AG09309 (cell line): ENCODE measurements at regions not wholly inside any gene's neighbourhood (a gene's known extent, or its start where the extent isn't known, plus 50 kb on each side); places are given as distances from the start of the nearest gene placed in this dataset.
"Not testable (repeated sequence)": the region's sequence is repeated elsewhere in the genome, so short reads cannot be mapped to it uniquely, and the experiment has no call there.

Experiments used
- DNase-seq: peaks from one replicate; pipeline ENCODE4 v3.0.0-alpha.2; 2010; ENCODE audit warnings: low read depth
- H3K4me3 ChIP-seq: 2 replicates; pipeline ENCODE4 v1.5.1; 2011; ENCODE audit warnings: mild to moderate bottlenecking, low read depth, low read length, moderate library complexity; ENCODE audit not compliant: control insufficient read depth
- TF ChIP-seq, protein P1 (sequence below): IDR thresholded peaks from 2 replicates; pipeline ENCODE4 v1.5.1; 2011; ENCODE audit warnings: mild to moderate bottlenecking, low read depth, low read length, inconsistent platforms; ENCODE audit not compliant: insufficient read depth, control insufficient read depth; ENCODE audit errors: missing control alignments

DNA sequence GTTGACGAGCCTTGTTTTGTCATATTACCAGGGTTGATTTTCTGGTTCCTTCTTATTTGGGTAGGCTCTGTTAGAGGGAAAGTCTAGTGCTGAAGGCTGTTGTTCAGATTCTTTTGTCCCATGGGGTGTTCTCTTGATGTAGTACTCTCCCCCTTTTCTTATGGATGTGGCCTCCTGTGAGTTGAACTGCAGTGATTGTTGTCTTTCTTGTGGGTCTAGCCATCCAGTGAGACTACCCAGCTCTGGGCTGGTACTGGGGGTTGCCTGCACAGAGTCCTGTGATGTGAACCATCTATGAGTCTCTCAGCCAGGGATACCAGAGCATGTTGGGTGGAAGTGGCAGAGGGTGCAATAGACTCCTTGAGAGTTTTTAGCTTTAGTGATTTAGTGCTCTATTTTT is 680.6 kb downstream of the RFPL4B start:
- TF ChIP-seq, protein P1, sequence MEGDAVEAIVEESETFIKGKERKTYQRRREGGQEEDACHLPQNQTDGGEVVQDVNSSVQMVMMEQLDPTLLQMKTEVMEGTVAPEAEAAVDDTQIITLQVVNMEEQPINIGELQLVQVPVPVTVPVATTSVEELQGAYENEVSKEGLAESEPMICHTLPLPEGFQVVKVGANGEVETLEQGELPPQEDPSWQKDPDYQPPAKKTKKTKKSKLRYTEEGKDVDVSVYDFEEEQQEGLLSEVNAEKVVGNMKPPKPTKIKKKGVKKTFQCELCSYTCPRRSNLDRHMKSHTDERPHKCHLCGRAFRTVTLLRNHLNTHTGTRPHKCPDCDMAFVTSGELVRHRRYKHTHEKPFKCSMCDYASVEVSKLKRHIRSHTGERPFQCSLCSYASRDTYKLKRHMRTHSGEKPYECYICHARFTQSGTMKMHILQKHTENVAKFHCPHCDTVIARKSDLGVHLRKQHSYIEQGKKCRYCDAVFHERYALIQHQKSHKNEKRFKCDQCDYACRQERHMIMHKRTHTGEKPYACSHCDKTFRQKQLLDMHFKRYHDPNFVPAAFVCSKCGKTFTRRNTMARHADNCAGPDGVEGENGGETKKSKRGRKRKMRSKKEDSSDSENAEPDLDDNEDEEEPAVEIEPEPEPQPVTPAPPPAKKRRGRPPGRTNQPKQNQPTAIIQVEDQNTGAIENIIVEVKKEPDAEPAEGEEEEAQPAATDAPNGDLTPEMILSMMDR: no peak
- DNase-seq: no peak
- H3K4me3 ChIP-seq: no peak overlapping the region

DNA sequence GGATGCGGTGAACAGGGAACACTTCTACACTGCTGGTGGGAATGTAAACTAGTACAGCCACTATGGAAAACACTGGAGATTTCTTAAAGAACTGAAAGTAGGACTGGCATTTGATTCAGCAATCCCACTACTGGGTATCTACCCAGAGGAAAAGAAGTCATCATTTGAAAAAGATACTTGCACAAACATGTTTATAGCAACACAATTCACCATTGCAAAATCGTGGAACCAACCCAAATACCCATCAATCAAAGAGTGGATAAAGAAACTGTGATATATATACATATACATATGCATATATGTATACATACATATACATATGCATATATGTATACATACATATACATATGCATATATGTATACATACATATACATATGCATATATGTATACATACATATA is 682.0 kb downstream of the RFPL4B start:
- DNase-seq, H3K4me3 ChIP-seq: not testable (repeated sequence)

DNA sequence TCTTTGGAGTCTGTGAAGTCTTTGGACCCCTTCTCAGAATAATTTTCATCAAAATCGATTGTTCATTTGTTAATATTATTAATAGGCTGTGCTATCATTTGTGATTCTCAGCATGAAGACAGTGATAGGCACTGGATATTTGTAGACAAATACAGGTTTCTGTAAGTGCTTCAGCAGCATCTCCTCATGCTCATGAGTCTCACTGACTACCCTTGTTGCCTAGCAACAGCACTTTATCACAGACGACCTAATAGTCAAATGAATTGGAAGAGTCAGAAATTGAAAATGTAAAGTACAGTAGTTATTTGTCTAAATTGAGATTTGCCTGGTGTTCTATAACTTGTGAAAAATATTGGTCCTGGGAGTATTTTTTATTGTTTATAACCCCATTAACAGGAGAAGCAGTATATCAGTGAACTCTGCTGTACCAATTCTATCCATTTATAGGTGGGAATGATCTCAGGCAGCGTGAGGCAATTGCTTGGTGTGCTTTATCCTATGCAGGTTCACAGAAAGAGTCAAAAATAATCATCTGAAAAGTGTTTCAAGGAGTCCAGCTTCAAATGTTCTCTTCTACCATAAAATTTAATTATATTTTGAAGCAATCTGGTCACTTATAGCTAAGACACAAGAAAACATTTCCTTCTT is 684.6 kb downstream of the RFPL4B start:
- no peak overlapping the region for H3K4me3 ChIP-seq
- TF ChIP-seq, protein P1: no peak
- DNase-seq: no peak

DNA sequence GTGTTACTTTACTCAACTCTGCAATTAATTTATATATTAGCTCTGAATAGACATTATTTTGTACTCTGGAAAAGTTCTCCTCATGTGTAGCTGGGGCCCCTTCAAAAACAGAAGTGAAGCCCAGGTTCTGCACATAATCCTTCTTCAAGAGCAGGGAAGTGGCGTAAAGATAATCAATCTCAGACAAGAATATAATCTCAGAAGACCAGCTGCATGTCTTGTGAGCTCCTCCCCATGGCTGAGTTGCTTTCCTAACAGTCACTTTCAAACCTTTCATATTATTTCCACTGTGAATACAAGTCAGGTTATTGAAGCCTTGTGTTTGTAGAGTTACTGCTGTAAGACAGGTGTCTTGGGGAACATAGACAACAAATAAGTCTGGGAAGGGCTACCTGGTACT is 691.9 kb downstream of the RFPL4B start:
- TF ChIP-seq, protein P1: peak; percentile 21
- DNase-seq: no peak

DNA sequence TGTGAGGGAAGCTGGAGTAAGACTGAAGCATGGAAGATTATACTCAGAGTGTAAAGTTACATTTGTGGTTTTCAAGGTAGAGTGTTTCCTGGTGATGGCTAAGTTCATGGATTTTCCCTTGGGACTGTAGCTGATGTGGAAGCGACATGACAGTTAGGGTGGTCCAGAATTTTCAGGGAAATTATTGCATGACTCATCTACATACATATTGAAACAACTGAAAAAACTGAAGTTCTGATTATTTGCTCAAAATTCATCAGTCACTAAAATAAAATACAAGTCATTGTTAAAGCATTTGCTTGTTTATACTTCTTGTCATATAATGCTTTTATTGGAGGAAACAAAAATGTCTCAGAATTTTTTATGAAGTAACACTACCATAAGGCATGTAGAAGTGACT is 700.0 kb downstream of the RFPL4B start:
- peak; percentile 53 for DNase-seq
- TF ChIP-seq, protein P1: no peak
- no peak overlapping the region for H3K4me3 ChIP-seq

More for the DNA sequence above, 691.9 kb downstream of the RFPL4B start:
- H3K4me3 ChIP-seq: no peak overlapping the region

DNA sequence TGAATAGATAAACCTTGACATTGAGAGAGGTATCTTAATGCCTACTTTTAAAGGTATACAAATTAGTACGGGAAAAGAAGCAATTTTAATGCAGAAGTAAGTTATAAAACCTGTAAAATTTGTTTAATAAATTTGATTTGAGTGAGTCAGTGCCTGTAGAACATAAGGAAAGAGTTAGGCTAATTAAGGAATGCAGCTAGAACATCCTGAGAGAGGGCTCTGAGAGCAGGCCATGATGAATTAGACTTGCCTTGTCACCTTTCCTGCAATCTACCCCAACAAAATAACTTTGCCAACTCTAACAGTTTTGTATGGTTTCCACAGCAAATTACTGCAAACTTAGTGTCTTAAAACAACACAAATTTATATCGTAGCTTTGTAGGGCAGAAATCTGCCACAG is 700.8 kb downstream of the RFPL4B start:
- TF ChIP-seq, protein P1: no peak
- no peak for DNase-seq
- no peak overlapping the region for H3K4me3 ChIP-seq

DNA sequence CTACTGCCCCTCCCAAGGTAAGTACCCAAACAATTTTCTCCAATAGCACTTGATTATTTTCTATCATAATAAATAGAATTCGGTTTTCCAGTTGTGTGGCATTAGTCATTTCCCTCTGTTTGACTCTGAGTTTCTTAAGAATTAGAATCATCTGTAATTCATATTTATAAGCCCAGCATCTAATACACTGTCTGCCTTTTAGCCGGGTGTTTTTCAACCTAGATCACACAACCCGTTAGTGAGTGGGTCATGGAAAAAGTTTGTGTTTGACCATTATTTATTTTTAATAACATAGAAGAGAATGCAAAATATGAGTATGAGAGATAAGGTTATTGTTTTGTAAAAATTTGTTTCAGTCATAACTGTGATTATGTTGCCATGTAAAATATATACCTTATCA is 701.6 kb downstream of the RFPL4B start:
- no peak overlapping the region for H3K4me3 ChIP-seq
- DNase-seq: no peak
- TF ChIP-seq, protein P1: no peak
